ENCODE measurements at regions not wholly inside any gene's neighbourhood (a gene's known extent, or its start where the extent isn't known, plus 50 kb on each side); places are given as distances from the start of the nearest gene placed in this dataset.

DNA sequence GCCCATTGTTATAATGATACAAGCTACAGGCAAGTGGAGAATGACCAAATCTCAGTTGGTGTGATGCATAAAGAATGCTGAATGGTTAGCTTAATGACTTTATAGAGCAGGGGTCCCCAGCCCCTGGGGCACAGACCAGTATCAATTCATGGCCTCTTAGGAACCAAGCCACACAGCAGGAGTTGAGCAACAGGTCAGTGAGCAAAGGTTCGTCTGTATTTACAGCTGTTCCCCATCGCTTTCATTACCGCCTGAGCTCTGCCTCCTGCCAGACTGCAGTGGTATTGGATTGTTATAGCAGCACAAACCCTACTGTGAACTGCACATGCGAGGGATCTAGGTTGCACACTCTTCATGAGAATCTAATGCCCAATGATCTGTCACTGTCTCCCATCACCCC is 114.0 kb upstream of the ZFHX3 start:
- TF ChIP-seq CTCF (IDR thresholded peaks at IDR 0.05 in 8 of 11, conservative IDR thresholded peaks at IDR 0.05 in 3 of 11) (no peak), POLR2AphosphoS5 (IDR thresholded peaks at IDR 0.05) (no peak), POLR2A (IDR thresholded peaks at IDR 0.05) (no peak)

Data from spleen (tissue), 7 donors.